HG02885 (cell line): ENCODE measurements at regions not wholly inside any gene's neighbourhood (a gene's known extent, or its start where the extent isn't known, plus 50 kb on each side); places are given as distances from the start of the nearest gene placed in this dataset.

Source experiments
- ATAC-seq: cut with Tn5 transposase; IDR thresholded peaks from one replicate; pipeline ENCODE4 v1.9.1; 2021; ENCODE audit warnings: mild to moderate bottlenecking; ENCODE audit not compliant: unreplicated experiment, poor library complexity

DNA sequence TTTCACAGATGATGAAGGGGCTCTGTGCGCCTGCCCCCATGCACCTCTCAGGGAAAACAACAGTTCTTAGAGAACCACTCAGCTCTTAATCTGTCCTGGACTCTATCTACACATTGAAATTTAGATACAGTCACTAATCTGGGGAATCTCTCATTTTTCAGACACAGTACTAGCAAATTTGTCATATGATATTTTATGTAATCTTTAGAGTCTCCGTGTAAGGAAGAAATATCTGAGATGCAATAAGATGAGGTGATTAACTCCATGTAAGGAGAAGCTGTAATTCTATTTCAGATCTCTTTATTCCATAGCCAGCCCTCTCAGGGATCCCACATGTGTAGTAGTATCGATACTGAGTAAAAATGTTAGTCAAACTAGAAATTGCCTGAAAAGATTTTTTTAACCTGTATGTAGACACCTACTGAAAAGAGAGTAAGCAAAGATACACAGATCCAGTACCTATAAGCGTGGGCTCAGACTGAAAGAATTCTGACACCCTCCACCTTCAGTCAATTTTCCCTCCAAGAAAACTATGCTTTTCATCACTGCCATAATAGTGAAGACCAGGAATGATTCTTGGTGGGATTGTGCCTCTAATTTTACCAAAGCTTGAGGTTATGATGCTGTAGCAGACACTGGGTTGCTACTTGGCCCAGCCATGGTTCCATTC is 279.6 kb upstream of the TMEM161B start:
- ATAC-seq: no peak

DNA sequence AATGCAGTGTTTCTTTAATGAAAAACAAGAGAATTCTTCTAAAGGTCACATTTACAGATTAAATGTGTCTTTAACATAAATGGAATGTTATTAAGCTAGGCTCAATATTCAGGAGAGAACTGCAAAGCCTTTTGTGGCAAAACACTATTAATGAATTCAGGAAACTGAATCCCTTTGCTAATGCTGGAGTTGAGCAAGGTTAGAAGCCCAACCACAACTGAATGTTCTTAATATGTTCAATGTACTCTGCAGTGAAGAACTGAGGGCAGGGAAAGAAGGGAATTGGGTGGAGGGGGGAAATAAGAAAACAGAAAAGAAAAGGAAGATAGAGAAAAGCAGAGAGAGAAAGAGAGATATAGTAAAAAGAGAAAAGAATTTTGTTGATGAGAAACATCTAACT is 276.7 kb upstream of the TMEM161B start:
- no peak for ATAC-seq

DNA sequence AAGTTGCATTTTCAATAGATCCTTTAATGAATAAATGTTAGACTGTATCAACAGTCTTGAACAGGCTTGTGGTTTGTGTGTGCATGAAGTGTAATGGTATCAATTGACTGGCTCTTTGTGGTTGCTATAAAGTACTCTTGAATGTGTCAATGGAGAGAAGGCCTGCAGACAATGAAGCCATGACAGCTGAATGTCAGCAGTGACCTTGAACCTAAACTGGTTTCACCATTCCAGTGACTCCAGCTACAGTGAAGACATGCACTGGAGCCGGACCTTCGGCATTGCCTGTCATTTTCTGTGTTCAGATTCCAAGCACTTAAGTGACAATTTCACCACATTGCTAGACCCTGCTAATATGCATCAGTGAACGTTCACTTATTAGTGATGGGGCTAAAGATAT is 276.0 kb upstream of the TMEM161B start:
- no peak for ATAC-seq

DNA sequence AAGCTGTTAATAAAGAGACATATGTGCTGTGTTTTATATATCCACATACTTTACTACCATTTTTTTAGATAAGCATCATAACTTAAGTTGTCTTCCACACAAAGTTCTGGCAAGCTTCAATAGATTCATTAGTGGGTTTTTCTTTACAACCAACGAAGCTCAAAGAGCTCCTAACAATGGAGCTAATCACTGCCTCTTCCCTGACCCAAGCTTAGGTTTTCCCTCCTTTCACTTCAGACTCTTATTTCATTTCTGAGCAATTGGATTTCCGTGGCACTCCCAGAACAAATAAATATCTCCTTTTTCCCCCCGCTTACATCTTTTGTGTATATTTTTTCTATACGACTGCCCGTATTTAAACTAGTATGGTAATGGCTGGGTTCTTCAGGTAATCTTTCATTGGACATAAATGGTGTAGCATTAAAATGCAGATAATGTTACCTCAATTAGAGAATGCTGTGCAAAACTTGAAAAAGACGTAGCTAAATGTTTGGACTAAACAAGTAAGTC is 275.5 kb upstream of the TMEM161B start:
- ATAC-seq: no peak

DNA sequence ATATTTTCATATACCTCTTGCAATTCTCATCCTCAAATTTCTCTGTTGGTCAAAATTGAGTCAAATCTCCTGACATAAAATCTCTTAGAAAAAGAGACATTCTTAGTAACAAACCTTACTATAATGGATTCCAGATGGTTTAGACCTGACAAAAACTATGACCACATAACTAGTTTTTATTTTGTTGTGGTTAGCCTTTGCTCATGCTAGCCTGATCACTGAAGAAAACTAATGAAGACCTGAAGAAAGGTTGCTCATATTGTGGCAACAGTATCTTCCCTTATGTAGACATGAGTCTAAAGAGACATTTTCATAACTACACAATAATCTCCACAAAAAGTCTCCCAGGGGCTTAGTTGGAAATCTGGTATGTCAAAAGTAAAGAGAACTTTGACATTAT is 274.1 kb upstream of the TMEM161B start:
- ATAC-seq: no peak

DNA sequence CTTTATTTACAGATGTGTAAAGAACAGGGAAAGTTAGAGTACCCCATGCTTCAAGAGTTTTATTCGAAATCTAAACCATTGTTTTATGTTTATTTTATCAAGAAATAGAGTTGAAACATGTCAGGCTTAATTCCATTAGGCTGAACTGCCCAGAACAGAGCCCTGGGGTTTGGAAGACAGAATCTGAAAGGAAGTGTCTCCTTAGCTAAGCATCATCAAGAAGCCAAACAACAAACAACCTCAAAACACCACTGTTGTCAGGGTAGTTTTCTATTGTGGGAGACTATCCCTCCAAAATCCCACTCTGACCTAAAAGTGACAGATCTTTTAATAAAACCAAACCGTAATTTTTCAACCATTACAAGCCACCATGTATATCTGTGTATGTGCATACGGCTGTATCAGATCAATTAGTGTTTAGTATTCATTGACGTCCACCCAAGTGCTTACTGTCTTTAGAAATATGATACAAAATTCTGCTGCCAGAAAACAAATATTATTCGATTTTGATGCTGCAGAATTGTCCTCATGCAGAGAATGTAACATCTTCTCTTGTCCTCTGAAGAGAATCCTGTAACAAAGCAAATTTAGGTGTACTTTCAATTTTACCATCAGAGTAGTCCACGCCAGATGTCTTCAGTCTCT is 271.9 kb upstream of the TMEM161B start:
- no peak for ATAC-seq

DNA sequence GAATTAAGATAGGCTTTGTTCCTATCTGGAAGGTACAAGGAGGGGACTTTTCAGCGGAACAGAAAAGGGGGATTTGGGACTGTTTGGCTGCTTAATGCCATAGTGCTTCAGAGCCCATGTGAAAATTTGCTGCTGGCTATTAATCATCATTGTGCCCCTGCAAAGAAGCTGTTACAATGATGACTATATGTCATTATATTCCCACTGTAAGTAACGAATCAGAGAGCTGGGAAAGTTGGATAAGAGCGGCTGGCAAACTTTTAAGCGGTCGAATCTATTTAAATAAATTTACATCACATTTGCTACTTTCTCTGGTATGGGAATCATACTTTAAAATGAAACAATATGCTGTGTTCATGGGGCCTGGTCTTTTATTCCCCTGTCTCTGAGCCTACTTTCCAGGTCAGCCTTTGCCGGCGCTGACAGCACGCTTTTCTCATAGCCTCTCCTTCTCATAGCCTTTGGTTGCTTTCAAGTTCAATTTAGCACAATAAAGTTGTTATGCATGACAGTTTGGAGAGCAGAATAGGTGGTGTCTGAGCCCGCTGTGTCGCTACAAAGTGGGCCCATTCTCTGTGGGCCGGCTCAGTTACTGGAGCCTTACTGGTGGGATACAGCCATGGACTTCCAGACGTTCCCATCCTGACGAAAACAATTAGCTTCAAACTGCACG is 271.2 kb upstream of the TMEM161B start:
- no peak for ATAC-seq

DNA sequence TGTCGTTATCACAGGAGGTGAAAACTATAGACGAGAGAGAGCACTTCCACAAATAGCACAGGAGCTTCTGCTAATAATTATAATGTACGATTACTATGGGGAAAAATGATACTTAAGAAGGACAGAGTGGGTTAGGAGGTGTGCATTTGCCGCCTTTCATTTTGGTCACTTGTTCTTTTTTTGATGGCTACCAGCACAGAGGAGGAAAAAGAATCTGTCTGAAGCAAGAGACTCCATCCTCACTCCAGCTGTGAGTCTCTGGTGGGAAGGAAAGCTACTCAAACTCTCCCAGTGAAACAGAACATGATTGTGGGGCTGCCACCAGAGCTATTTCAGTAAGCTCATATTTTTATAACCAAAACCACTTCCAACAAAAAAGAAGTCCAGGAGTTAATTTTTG is 270.4 kb upstream of the TMEM161B start:
- no peak for ATAC-seq

DNA sequence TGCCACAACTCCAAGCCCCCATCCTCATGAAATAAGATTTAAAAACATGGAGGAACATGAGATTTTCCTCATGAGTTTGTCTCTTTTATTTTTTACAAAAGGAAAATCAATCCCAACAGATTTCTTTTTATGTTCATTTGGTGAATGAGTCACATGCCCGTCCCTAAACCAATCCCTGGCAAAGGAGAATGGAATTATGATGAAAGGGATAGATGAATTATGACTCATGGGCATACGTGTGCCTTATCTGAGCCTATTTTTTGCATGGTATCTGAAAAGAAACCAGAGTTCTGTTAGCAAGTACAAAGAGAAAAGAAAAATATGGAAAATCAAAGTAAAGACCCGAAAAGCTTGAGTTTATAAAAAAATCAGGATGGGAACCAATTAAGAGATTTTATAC is 267.5 kb upstream of the TMEM161B start:
- no peak for ATAC-seq

DNA sequence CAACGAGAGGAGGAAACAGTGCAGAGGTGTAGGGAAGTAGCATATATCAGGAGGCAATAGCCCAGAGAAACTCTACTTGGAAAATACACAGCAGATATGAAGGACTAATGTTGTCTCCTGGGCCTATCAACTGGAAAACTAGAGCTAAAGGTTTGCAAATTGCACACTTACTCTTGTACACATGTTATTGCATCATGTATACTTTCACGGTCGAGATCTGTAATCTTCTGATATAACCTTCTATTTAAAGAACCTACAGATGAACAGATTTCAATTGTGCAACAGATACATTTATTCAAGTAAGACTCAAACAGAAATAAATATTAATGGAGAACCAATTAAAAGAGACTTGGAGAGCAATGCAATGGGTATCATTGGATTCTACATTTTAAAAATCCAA is 256.3 kb upstream of the TMEM161B start:
- ATAC-seq: no peak

DNA sequence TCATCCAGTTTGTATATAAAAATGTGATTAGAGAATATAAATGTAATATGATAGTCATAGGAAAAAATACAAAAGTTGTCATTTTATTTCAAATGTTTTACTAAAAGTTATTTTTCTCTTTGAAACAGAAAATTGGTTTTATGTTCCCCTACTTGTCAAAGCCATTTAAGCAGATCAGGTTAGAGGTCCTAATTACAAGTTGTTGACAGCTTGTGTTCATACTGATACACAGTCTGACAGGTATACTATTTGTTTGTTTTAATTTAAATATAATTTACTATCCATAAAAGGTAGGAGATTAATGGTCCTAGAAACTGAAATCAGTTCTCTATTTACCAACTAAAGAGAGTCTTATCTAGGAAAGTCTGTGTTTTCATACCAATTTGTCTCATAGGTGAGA is 250.4 kb upstream of the TMEM161B start:
- no peak for ATAC-seq

DNA sequence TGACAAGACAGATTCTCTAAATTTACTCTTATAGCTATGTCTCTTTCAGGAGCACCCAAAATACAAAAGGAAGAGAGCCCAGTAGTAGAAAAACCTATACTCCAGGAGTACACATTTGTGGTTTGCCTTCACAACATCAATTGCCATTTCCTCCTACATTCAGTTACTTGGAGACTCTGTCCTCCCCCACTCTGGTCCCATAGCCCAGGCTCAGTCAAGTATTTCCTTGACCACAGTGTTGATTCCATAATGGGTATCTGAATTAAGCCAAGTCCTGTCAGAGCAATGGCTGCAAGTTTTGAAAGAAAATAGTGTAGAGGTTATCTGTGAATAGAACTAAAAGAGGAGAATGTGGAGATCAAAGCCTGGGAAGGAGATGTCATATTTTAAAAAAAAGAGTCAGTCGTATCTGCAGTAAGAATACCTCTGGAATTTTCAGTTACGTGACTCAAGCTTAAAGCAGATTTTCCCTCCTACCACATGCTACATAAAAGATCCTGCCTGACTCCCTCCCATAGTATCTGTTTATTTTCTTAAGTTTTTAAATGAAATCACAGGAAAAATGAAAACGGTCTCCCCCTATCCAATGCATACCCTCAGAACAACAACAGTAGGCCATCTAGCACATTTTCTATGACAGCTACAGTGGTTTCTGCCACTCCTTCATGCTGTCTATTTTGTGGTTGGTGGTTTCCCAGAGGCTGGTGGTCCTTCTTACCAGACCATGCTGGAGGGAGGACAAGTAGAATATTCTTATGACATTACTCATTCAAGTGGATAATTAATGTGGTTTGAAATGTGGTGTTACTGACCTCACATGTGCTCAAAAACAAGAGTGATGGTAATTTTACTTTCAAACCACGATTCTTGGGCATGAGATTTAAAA is 249.7 kb upstream of the TMEM161B start:
- ATAC-seq: no peak

DNA sequence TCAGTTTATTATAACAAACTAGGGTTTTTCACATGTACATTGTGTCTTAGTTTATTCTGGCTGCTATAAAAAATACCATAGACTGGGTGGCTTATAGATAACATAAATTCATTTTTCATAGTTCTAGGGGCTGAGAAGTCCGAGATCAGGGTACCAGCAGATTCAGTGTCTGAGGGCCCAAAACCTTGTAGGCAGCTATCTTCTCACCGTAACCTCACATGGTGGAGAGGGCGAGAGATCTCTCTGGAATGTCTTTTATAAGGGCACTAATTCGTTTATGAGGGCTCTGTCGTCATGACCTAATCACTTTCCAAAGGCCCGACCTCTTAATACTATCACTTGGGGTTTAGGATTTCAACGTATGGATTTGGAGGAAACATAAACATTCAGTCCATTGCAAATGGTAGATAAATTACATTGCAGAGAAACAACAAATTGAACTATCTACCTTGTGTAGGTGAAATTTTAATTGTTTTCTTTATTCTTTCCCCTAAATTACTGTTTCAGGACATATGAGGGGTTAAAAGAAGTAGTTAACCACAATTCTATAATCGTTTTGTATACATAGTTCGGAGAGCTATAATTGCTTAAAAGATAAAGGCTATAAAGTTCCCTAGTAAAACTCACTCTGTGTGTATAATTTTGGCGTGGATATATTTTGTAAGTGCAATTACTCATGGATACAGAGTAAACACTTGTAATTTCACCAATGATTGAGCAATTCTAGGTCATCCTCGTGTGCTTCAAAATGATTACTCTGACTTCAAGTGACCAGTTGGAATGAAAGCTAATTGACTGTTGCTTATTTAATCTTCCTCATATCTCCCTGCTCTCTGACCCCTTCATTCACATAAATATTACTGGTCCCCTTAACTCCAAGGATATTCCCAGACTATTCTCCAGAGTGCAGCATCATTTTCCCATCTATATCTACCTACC is 247.5 kb upstream of the TMEM161B start:
- ATAC-seq: no peak

DNA sequence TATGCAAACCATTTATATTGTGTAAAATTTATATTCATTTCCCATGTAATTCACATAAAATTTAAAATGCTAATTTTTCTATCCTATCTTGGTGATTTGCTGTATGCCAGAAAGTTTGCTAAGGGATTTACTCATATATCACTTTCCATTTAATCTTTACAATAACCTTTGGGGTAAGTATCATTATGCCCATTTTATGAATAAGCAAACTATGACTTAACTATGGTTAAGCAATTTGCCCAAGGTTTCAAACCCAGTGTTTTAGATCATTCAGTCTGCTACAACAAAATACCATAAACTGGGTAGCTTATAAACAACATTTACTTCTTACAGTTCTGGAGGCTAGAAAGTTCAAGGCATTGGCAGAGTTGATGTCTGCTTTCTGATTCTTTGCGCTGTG is 246.4 kb upstream of the TMEM161B start:
- no peak for ATAC-seq

DNA sequence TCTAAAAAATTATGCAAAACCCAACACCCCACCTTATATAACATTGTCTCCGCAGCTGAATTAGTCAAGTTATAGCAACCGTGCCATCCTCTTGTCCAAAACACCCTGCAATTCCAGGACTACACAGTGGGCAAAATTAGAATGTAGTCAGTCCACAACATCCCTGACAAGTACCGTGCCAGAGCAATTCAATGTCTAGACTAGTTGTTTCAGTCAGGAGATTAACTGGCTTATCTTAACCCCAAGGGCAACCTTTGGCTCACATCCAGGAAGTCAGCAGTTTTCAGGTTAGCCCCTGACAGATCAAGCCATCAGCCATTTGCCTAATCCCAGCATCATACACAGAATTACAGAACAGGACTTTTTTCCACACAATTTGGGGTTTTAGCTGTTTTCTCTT is 240.8 kb upstream of the TMEM161B start:
- no peak for ATAC-seq

DNA sequence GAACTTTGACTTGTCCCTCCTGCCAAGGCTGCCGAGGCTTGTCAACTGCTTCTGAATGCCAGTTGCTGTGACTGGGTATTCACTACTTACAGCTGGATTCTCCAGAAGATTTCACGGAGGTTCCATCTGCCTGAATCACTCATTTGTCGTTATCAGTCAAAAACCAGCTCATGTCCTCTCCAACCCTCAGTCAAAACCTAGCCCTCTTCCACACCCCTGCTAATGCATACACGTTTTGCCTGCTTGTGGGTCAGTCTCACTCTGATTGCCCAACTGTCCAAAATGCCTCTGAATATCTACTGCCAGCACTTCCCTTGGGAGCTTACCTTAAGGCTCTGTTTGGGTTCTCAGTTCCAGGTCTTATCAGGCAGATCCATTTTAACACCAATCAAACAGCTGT is 238.6 kb upstream of the TMEM161B start:
- ATAC-seq: no peak

DNA sequence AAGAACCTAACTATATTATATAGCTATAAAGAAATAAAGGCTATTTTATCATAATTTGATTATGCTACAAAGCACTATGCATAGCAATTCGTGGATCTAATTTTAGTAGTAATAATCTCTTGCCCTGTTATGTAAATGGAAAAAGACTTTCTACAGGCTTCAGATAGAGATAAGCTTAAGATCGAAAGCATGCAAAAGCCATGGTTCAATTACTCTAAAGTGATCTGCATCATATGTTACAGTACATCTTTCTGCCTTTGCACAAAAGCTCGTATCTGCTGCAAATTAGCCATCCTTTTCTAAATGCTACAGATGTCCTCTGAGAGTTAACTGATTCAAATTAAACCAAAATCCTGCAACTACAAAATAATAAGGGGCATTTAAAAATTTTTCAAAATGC is 234.8 kb upstream of the TMEM161B start:
- no peak for ATAC-seq

DNA sequence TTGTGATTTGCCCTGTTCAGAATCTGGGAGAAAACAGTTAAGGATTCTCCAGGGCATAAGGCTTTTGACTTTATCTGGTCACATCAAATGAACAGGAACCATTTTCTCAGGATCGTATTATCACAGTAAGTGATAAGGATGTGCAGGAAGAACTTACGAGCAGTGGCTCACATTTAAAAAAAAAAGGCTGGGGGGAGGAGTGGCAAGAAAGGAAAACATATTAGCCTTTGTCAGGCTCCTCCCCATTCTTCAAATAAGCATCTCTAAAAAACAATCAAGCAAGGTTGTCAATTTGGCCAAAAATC is 234.3 kb upstream of the TMEM161B start:
- peak; percentile 28 for ATAC-seq

DNA sequence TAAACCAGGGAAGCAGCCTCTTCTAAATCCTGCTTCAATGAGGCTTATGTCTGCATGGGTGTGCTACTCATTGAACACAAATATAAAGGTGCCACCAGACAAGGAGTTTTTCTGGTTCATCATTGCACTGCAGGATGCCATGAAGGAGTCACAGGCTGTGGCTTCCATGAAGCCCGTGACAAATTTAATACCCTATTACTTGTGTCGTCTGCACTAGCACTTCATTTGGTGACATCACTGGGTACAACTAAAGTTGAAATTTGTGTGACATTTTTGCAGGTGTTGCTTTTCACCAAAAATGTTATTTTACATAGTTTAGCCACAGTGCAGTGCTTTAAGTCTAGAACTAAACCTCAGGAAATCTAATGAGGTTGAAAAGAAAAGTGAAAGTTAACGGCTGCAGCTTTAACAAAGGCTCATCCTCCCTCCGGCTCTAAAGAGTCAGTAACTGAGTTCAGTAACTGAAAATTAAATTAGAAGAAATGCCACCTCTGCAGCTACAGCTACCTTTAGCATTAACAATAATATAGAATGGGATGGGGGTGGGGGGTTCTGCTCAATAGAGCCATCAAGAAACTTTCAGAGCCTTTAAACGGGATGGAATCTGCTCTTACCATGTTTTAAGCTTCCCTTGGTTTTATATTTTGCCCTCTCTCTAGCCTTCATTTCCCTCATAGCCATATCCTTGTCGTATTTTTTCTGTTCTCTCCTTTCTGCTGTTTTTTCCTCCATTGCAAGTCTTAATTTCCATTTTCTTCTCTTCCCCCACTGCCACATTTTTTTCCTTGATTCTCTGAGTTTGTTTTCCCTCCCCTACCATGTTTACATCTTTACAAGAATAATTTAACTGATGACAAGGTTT is 233.8 kb upstream of the TMEM161B start:
- ATAC-seq: peak; percentile 90
